Panc1 (cell line): ENCODE measurements at regions not wholly inside any gene's neighbourhood (a gene's known extent, or its start where the extent isn't known, plus 50 kb on each side); places are given as distances from the start of the nearest gene placed in this dataset.

Experiments
- ATAC-seq: fragments of 200-7000 bp; cut with Tn5 transposase; 2 replicates; pipeline ENCODE4 v1.9.1; 2020; ENCODE audit warnings: mild to moderate bottlenecking, moderate library complexity
- BruUV-seq: library from RNA; stranded (reverse); fragments of 400-500 nt; replicated peaks from 2 replicates; lab custom pipeline; 2021; lab: Mats Ljungman, UMichigan
- CTCF ChIA-PET: fragments of 300-600 bp; sonication (Branson Sonifier 250); formaldehyde crosslinking; loops from one replicate; lab custom pipeline; 2022; ENCODE audit warnings: antibody characterized with exemption; lab: Charles Lee
- POLR2A ChIA-PET: fragments of 300-600 bp; sonication (Branson Sonifier 250); formaldehyde crosslinking; loops from one replicate; lab custom pipeline; 2022; ENCODE audit warnings: antibody characterized with exemption; lab: Charles Lee
- DNase-seq: peaks from one replicate; pipeline ENCODE4 v3.0.0-alpha.2; 2010; ENCODE audit warnings: low read depth, low spot score
- H3K27ac ChIP-seq: 2 replicates; pipeline ENCODE4 v1.5.1; 2011; ENCODE audit warnings: mild to moderate bottlenecking, low read length, inconsistent platforms
- H3K27me3 ChIP-seq: fragments of 200-500 bp; sonication (Bioruptor generic); 2 replicates; pipeline ENCODE4 v1.6.0; 2014; ENCODE audit warnings: low read length, inconsistent platforms; ENCODE audit not compliant: control insufficient read depth, insufficient read depth
- H3K36me3 ChIP-seq: fragments of 200-500 bp; sonication (Bioruptor generic); 2 replicates; pipeline ENCODE4 v1.5.1; 2014; ENCODE audit warnings: inconsistent platforms, mild to moderate bottlenecking, low read length, moderate library complexity; ENCODE audit not compliant: control insufficient read depth, insufficient read depth
- H3K4me1 ChIP-seq: 2 replicates; pipeline ENCODE4 v1.5.1; 2011; ENCODE audit warnings: inconsistent platforms, mild to moderate bottlenecking, low read length, moderate library complexity; ENCODE audit not compliant: control insufficient read depth, insufficient read depth
- H3K4me3 ChIP-seq, 2 experiments: 2 replicates each; pipeline ENCODE4 v1.5.1; 2011 to 2012; ENCODE audit warnings: low read depth in 2 of 2, low read length in 2 of 2, mild to moderate bottlenecking in 2 of 2, inconsistent platforms in 1 of 2, moderate library complexity in 1 of 2
- H3K9me3 ChIP-seq: fragments of 200-500 bp; sonication (Bioruptor generic); 2 replicates; pipeline ENCODE4 v1.5.1; 2014; ENCODE audit warnings: low read depth, mild to moderate bottlenecking, inconsistent platforms, low read length, moderate library complexity; ENCODE audit not compliant: control insufficient read depth, insufficient read depth
- POLR2AphosphoS5 ChIP-seq: IDR thresholded peaks from 2 replicates; pipeline ENCODE4 v1.6.1; 2012; ENCODE audit warnings: mild to moderate bottlenecking, low read depth, low read length, moderate library complexity
- REST ChIP-seq, 2 experiments: IDR thresholded peaks; 2 replicates each; pipeline ENCODE4 v1.6.1; 2011 to 2012; ENCODE audit warnings: low read depth in 2 of 2, control low read depth in 1 of 2, low read length in 1 of 2, mild to moderate bottlenecking in 1 of 2, moderate library complexity in 1 of 2; ENCODE audit not compliant: insufficient read depth in 1 of 2
- SIN3A ChIP-seq: IDR thresholded peaks from 2 replicates; pipeline ENCODE4 v1.6.1; 2012; ENCODE audit warnings: low read depth, mild to moderate bottlenecking, low read length, moderate library complexity, borderline replicate concordance; ENCODE audit not compliant: insufficient read depth
- TCF7L2 ChIP-seq: IDR thresholded peaks from 2 replicates; pipeline ENCODE4 v1.6.1; 2011; ENCODE audit warnings: mild to moderate bottlenecking, low read depth, low read length, inconsistent platforms
- in situ Hi-C: cut with HindIII; loops from 2 replicates; pipeline ENCODE4 v1.10.0; 2016; ENCODE audit warnings: low sequenced_read_pairs, low pct_unique_long_range_greater_than_20kb
- intact Hi-C: fragments of 100-400 bp; cut with micrococcal nuclease; formaldehyde crosslinking; loops from one replicate; pipeline ENCODE4 v1.10.0; 2022; ENCODE audit not compliant: unreplicated experiment
- TF ChIP-seq, protein P1 (sequence below): fragments of 450-650 bp; IDR thresholded peaks from 2 replicates; pipeline ENCODE4 v1.5.1; 2017; ENCODE audit warnings: mild to moderate bottlenecking

GRCh38 chr13:34258646-34259386 is 440.9 kb downstream of the RFC3 start:
- POLR2A ChIA-PET: no interaction called here
- Histone ChIP-seq H3K27me3 (no peaks in the 10 kb centered on the region), H3K27ac (no peak overlapping the region), H3K4me3 (no peak overlapping the region), H3K9me3 (no peaks in the 10 kb centered on the region; the same call in 1 of the 2 replicates), H3K36me3 (no peaks in the 10 kb centered on the region), H3K4me1 (no peaks in the 10 kb centered on the region)
- BruUV-seq: no TSS peak
- CTCF ChIA-PET: no interaction called here
- ATAC-seq (no peak), DNase-seq (no peak)
- TF ChIP-seq TCF7L2 (no peak), POLR2AphosphoS5 (no peak), REST (IDR thresholded peaks at IDR 0.05; ENCODE audit: insufficient read depth in 1 of 2, low read depth in 2 of 2, low read length in 1 of 2) (no peak), SIN3A (no peak)
- TF ChIP-seq, protein P1, sequence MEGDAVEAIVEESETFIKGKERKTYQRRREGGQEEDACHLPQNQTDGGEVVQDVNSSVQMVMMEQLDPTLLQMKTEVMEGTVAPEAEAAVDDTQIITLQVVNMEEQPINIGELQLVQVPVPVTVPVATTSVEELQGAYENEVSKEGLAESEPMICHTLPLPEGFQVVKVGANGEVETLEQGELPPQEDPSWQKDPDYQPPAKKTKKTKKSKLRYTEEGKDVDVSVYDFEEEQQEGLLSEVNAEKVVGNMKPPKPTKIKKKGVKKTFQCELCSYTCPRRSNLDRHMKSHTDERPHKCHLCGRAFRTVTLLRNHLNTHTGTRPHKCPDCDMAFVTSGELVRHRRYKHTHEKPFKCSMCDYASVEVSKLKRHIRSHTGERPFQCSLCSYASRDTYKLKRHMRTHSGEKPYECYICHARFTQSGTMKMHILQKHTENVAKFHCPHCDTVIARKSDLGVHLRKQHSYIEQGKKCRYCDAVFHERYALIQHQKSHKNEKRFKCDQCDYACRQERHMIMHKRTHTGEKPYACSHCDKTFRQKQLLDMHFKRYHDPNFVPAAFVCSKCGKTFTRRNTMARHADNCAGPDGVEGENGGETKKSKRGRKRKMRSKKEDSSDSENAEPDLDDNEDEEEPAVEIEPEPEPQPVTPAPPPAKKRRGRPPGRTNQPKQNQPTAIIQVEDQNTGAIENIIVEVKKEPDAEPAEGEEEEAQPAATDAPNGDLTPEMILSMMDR: no peak
- in situ Hi-C loops (no loop called here), intact Hi-C loops (no loop called here)

DNA sequence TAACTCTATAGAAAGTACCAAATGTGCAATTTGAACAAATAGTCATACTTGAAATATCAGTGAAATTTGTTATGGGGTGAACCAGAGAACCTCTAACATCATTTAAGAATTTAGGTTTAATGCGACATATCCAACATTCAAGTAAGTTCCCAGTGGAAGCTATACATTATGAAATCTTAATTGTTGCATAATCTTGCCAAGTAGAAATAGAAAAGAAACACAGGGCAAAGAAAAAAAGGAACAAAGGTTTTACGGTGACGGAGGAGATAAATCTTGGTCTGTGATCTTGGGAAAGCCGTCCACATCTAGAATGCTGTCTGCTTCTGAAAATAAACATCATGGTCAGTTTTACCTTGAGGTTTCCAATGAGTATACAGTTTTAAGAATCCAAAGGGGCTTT is 445.7 kb downstream of the RFC3 start:
- H3K4me1 ChIP-seq: no peaks in the 10 kb centered on the region
- BruUV-seq: no TSS peak
- ATAC-seq (no peak), DNase-seq (no peak)
- H3K27ac ChIP-seq: no peak overlapping the region
- intact Hi-C loops (no loop called here), in situ Hi-C loops (no loop called here)
- CTCF ChIA-PET: no interaction called here
- POLR2A ChIA-PET: no interaction called here
- no peaks in the 10 kb centered on the region for H3K36me3 ChIP-seq
- no peak for TF ChIP-seq REST (IDR thresholded peaks at IDR 0.05; ENCODE audit: insufficient read depth in 1 of 2, low read depth in 2 of 2, low read length in 1 of 2)
- TF ChIP-seq, protein P1: no peak
- no peak for TF ChIP-seq SIN3A
- no peak for TF ChIP-seq POLR2AphosphoS5
- TF ChIP-seq TCF7L2: no peak
- no peaks in the 10 kb centered on the region for H3K9me3 ChIP-seq
- no peaks in the 10 kb centered on the region for H3K27me3 ChIP-seq
- H3K4me3 ChIP-seq: no peak overlapping the region
